ENCODE measurements at regions not wholly inside any gene's neighbourhood (a gene's known extent, or its start where the extent isn't known, plus 50 kb on each side); places are given as distances from the start of the nearest gene placed in this dataset.

GRCh38 chr6:126537061-126537816 is 197.3 kb downstream of the CENPW start:
- Histone ChIP-seq H3K27me3 (no peaks in the 10 kb centered on the region), H3K27ac (no peak overlapping the region), H3K4me1 (no peaks in the 10 kb centered on the region), H3K36me3 (no peaks in the 10 kb centered on the region), H3K9me3 (no peaks in the 10 kb centered on the region), H3K4me3 (no peak overlapping the region)
- no peak for ATAC-seq
- intact Hi-C loops (cut with DNase I), result no loop called here
- DNase-seq, result no peak
- 81 to 84% methylated on average over 1 of the region's 1 CpG for WGBS, 2 donors
- no peak for TF ChIP-seq CTCF (IDR thresholded peaks at IDR 0.05)

- no peak for ATAC-seq
- H3K27me3 ChIP-seq, result no peaks in the 10 kb centered on the region
Measured at GRCh38 chr6:126539022-126539421, 199.1 kb downstream of the CENPW start.

GRCh38 chr6:126540161-126540560 is 200.2 kb downstream of the CENPW start:
- no peaks in the 10 kb centered on the region for H3K27me3 ChIP-seq
- H3K4me3 ChIP-seq, result no peak overlapping the region
- H3K27ac ChIP-seq, result no peak overlapping the region
- no peak for ATAC-seq
- intact Hi-C loops (cut with DNase I), result no loop called here
- no peak for DNase-seq
- peaks cover 0 to 8% (median 0%) of the 10 kb centered on the region in 11 donors for H3K9me3 ChIP-seq
- H3K36me3 ChIP-seq, result no peaks in the 10 kb centered on the region
- no peak for TF ChIP-seq CTCF (IDR thresholded peaks at IDR 0.05)
- H3K4me1 ChIP-seq, result no peaks in the 10 kb centered on the region

More at GRCh38 chr6:126539022-126539421, 199.1 kb downstream of the CENPW start:
- no peak for DNase-seq
- Histone ChIP-seq H3K27ac (no peak overlapping the region), H3K4me1 (no peaks in the 10 kb centered on the region), H3K9me3 (peaks cover 0 to 2% (median 0%) of the 10 kb centered on the region in 11 donors), H3K36me3 (no peaks in the 10 kb centered on the region), H3K4me3 (no peak overlapping the region)
- TF ChIP-seq CTCF (IDR thresholded peaks at IDR 0.05), result no peak
- intact Hi-C loops (cut with DNase I), result no loop called here

GRCh38 chr6:126541806-126542491 is 202.0 kb downstream of the CENPW start:
- H3K27me3 ChIP-seq, result no peaks in the 10 kb centered on the region
- H3K4me1 ChIP-seq, result no peaks in the 10 kb centered on the region
- H3K27ac ChIP-seq, result no peak overlapping the region
- DNase-seq (no peak), ATAC-seq (no peak)
- no peaks in the 10 kb centered on the region for H3K36me3 ChIP-seq
- no peak for TF ChIP-seq CTCF (IDR thresholded peaks at IDR 0.05)
- WGBS, 2 donors, result 61 to 69% methylated on average over 5 of the region's 5 CpGs
- intact Hi-C loops (cut with DNase I), result no loop called here
- peaks cover 0 to 8% (median 0%) of the 10 kb centered on the region in 11 donors for H3K9me3 ChIP-seq
- H3K4me3 ChIP-seq, result no peak overlapping the region

All from heart right ventricle (tissue), 16 donors.